ENCODE measurements at regions not wholly inside any gene's neighbourhood (a gene's known extent, or its start where the extent isn't known, plus 50 kb on each side); places are given as distances from the start of the nearest gene placed in this dataset.
"Not testable (repeated sequence)": the region's sequence is repeated elsewhere in the genome, so short reads cannot be mapped to it uniquely, and the experiment has no call there.

DNA sequence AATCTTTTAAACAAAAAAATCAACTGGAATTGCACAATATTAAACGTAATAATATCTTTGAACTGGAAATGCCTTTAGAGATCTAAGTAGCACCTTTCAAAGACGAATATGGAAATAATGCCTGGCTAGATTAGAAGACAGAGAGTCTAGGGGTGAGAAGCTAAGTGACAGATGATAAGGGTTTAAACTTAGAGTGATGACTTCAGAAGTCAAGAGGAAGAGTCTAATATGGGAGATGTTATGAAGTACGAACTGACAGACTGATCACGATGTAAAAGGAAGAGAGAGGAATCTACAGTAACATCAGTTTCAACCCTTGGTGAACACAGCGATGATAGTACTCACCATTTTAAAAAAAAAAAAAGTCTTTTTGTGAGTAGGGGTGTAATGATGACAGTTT is 57.9 kb downstream of the HINT1 start:
- no peak for DNase-seq

- no peak for DNase-seq
These were observed 60.8 kb downstream of the HINT1 start for GRCh38 chr5:131104169-131104808.

GRCh38 chr5:131096774-131097710 is 68.0 kb downstream of the HINT1 start:
- no peak for DNase-seq

DNA sequence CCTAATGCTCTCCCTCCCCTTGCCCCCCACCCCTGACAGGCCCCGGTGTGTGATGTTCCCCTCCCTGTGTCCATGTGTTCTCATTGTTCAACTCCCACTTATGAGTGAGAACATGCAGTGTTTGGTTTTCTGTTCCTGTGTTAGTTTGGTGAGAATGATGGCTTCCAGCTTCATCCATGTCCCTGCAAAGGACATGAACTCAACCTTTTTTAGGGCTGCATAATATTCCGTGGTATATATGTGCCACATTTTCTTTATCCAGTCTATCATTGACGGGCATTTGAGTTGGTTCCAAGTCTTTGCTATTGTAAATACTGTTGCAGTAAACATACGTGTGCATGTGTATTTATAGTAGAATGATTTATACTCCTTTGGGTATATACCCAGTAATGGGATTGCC is 69.5 kb downstream of the HINT1 start:
- not testable (repeated sequence) for DNase-seq

DNA sequence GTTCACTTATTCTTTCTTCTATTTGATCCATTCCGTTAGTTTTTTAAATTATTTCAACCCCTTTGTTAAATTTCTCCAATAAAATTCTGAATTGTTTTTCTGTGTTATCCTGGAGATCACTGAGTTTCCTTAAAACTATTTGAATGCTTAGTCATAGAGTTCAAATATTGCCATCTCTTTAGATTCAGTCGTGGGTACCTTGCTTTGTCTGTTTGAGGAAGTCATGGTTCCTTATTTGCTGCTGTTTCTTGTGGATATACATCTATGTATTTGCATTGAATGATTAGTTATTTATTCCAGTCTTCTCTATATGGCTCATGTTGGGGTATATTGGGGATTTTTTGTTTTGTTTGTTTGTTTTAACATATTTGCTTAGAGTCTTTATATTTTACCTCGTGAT is 80.6 kb downstream of the HINT1 start:
- DNase-seq, result no peak

DNA sequence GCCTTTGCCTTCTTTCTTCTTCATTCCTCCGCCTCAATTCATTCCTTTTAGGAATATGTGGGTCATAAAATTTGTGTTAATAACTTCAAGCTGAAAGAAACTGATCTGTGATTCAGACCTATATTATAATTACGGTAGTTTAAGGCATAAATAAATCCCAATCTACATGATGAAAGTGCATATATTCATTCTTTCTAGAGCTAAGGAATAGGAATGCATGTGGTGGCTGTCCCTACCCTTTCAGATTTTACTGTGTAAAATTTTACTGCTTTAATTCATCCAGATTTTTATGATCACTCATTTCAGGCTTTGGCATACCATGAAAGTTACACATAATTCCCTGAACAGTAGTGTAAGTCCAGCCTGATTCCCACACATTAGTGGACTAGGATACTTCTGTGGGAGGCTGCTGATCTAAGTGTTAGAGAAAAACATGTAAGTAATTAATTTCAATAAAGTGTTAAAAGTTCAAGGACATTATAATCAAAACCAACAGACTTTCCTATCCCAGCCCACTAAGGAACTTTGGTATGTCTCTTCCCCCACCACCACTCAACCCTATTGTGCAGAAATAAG is 83.1 kb downstream of the HINT1 start:
- DNase-seq, result no peak

DNA sequence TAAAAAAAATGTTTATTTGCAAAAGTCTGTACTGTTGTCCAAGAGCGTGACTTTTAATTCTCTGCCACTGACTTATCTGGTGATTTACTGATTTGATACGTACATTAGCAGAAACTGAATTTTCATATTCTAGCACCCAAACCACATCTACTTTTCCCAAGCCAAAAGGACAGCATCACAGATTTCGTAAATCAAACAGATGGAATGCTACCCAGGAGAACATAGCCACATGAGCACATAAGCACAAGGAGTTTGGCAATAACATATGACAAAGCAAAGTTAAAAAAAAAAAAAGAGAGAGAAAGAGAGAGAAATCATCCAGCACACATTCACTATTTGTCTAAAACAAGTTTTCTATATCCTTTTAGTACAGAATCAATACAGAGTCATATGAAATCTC is 83.7 kb downstream of the HINT1 start:
- no peak for DNase-seq

GRCh38 chr5:131079232-131079631 is 85.8 kb downstream of the HINT1 start:
- DNase-seq, result no peak

DNA sequence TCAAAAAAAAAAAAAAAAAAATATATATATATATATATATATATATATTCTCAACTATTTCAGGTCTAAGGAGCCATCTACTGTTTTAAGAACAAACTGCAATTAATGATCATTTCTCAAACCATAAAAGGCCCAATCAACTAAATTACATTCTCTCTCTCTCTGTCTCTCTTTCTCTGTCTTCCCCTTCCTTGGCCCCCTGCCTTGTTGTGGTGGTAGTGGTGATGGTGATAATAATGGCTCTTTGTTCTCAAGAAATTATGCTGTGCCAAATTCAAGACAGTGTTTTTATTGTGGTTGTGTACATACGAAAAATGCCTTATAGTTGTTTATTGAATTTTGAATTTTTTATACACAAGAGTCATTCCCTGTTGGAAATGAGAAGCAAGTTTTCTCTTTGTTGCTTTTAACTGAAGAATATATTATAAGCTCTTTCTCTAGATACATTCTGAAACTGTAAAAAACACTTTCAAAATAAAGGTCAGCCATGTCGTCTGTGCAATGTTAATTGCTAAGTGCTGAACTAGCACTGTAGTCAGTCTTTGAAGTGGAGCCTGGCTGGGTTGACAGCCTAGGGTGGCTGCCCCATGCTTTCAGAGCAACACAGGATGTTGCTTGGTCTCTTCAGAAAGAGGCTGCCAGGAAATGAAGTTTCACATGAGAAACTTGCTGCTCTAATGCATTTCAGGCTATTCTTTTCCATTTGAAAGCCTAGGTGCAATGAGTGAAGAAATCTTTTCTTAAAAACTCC is 96.0 kb downstream of the HINT1 start:
- DNase-seq, result peak; percentile 64

- no peak for DNase-seq
These were observed 97.0 kb downstream of the HINT1 start for GRCh38 chr5:131068076-131068475.

GRCh38 chr5:131067636-131068035 is 97.4 kb downstream of the HINT1 start:
- DNase-seq, result no peak

DNA sequence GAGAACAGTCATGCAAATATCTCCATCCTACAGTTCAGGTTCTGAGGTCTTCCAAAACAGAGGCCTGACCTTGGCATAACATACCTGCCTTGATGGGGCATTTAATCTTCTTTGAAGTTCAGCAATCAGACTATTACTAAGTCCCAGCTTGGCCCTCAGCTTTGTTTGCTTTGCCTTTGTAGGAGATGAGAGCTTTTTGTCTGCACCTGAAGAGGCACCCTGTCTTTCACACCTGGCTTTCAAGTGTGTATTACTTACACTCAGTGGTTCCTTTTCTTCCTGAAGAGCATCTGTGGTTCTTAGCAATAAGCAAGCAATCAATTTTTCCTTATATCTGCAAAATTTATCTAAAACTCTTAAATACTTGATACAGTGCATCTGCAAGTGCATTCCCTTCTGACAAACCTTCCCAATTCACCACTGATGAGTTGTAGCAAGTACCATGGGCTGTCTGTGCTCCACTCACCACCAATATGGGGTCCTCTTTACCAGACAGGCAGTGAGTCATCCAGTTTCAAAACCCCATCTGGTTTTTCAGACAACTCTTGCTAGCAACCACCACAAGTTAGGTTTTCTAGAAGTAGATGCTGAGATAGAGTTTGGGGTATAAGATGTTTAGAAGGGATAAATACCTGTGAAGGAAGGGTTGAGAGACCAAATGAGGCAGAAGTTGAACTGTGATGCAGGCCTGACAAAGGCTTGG is 100.2 kb downstream of the HINT1 start:
- no peak for DNase-seq

- no peak for DNase-seq
These were observed 122.9 kb downstream of the HINT1 start for GRCh38 chr5:131042021-131042789.

DNA sequence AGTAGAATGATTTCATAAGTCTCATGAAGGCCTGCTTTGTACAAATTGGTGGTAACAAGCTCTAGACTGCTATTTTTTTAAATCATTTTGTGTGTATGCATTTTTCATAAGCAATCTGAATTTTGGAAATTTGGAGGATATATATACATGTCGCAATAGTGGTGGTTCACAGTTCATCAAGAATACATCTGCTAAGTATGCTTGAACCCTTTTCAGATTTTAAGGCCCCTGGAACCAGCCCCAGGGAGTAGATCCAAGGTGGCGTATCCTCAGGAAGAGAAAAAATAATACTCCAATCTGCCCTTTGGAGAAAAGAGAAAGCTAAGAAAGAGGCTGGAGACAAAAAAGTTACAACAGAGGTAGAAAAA is 141.6 kb downstream of the HINT1 start:
- no peak for DNase-seq

DNA sequence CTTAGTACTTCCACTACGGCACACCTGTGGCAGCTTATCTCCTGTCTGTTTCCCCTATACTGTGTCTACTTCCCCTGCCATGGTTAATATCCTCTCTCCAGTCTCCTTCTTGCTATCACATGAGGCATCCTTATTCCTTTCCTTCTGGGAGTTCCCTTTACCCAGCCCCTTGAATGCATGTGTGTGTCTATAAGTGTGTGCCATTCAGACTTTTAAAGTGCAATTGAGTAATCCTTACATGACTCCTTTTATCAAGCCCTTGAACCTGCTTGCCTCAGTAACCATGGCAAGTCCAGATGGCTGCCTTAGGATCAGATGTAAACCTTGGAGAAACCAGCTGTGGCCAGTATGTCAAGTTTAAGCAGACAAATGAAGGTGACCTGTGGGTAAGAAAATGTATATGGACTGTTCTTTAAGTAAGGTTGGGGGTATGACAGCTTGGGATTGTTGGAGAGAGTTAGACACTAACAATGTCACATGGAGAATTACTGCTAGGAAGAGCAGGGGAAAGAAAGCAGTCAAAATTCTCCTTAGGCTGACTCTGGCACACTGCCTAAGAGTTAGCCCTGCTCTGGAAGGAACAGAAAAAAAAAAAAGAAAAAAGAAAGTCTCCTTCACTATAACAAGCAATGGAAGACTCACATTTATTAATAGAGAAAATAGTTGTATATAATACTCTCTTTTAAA is 142.1 kb downstream of the HINT1 start:
- DNase-seq, result no peak

DNA sequence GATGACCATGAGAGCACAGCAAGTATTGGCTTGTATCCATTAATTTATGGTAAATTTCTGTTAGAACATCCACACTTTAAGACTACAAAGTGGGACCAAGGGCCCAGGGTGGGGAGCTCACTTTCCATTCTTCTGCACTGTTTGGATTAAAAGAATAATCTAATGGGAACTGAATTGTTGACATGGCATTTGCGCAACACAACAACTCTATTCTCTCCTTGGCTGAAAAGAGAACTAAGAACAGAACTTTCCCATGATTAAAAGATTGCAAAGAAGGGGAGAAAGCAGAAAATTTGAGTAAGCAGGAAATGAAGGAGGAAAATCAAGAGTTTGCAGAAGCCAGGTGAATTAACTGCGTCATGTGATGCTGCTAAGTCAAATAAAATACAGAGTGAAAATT is 143.4 kb downstream of the HINT1 start:
- no peak for DNase-seq

- no peak for DNase-seq
These were observed 145.3 kb downstream of the HINT1 start for GRCh38 chr5:131019601-131020315.

GRCh38 chr5:131019111-131019510 is 145.9 kb downstream of the HINT1 start:
- DNase-seq, result no peak

GRCh38 chr5:131008329-131008728 is 156.7 kb downstream of the HINT1 start:
- DNase-seq, result no peak

DNA sequence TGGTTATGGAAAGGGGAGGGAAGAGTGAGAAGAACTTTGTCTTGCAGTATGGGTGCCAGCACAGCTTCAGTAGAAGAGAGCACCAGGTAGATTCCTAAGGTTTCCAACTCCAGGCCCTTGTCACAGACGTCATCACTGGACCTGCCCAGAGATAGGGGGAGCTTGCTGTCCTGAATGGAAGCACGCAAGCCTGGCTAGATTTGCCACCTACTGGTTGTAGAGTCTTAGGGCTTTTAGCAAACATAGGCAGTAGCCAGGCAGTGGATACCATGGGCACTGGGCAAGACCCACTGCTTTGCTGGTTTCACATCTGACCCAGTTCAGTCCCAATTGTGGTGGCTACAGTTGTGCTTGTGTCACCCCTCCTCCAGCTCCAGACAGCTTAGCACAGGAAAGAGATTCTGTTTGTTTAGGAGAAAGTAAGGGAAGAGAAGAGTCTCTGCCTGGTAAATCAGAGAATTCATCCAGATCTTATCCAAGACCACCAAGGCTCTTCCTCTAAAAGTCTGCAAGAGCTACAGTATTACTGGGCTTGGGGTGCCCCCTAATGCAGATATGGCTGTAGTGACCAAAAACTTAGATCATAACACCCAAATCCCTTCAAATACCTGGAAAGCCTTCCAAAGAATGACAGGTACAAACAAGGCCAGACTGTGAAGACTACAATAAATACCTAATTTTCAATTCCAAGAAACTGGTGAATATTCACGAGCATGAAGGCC is 158.9 kb downstream of the HINT1 start:
- no peak for DNase-seq

Measured in RPMI8226 (cell line).